HepG2 (cell line): ENCODE measurements at regions not wholly inside any gene's neighbourhood (a gene's known extent, or its start where the extent isn't known, plus 50 kb on each side); places are given as distances from the start of the nearest gene placed in this dataset.

Experiments used
- ATAC-seq: fragments of 200-7000 bp; cut with Tn5 transposase; 3 replicates; pipeline ENCODE4 v1.9.1; 2020; ENCODE audit warnings: mild to moderate bottlenecking, moderate library complexity
- BruUV-seq: library from RNA; stranded (reverse); fragments of 400-500 nt; replicated peaks from 2 replicates; lab custom pipeline; 2021; lab: Mats Ljungman, UMichigan
- CTCF ChIA-PET: fragments of 300-600 bp; formaldehyde crosslinking; extraction: SDS; loops from one replicate; lab custom pipeline; 2021; ENCODE audit warnings: low total read pairs, inconsistent platforms, low intra/inter-chr PET ratio; lab: Yijun Ruan, JAX
- POLR2A ChIA-PET: fragments of 350-600 bp; sonication (Branson Sonifier 250); formaldehyde crosslinking; loops from one replicate; lab custom pipeline; 2020; ENCODE audit warnings: antibody characterized with exemption, inconsistent platforms; lab: Yijun Ruan, JAX
- DNase-seq: peaks from one replicate; pipeline ENCODE4 v3.0.0-alpha.2; 2015; ENCODE audit warnings: low spot score
- FAIRE-seq: peaks from 3 replicates; lab custom pipeline; 2011; peaks lifted over from hg19 to GRCh38; lab: Jason Lieb, UNC
- H2AFZ ChIP-seq: one replicate; pipeline ENCODE4 v1.6.1; 2011; ENCODE audit warnings: low read length, inconsistent platforms
- H3K27ac ChIP-seq: fragments of 300-600 bp; 3 replicates; pipeline ENCODE4 v1.8.0; 2011; ENCODE audit warnings: mixed run types, mild to moderate bottlenecking, mixed read lengths, low read length, inconsistent platforms; ENCODE audit not compliant: insufficient read depth; ENCODE audit errors: extremely low read length
- H3K27me3 ChIP-seq, 2 experiments: fragments of 200-600 bp in 1 of 2; 2 replicates in 1 of 2; 3 replicates in 1 of 2; pipeline versions ENCODE4 v1.6.0 to v1.8.0; 2011; ENCODE audit warnings: low read length in 2 of 2, mild to moderate bottlenecking in 2 of 2, moderate library complexity in 2 of 2, inconsistent platforms in 1 of 2; ENCODE audit not compliant: insufficient read depth in 2 of 2, control insufficient read depth in 1 of 2
- H3K36me3 ChIP-seq, 2 experiments: fragments of 200-600 bp in 1 of 2; replicated peaks in 1 of 2; 2 replicates in 1 of 2; 3 replicates in 1 of 2; pipeline versions ENCODE4 v1.5.1 to v1.8.0; 2011; ENCODE audit warnings: low read length in 2 of 2, inconsistent platforms in 1 of 2; ENCODE audit not compliant: insufficient read depth in 2 of 2, control insufficient read depth in 1 of 2
- H3K4me1 ChIP-seq: 2 replicates; pipeline ENCODE4 v1.5.1; 2012; ENCODE audit warnings: low read length, inconsistent platforms; ENCODE audit not compliant: insufficient read depth
- H3K4me2 ChIP-seq: 2 replicates; pipeline ENCODE4 v1.6.0; 2011; ENCODE audit warnings: low read depth, low read length, inconsistent platforms
- H3K4me3 ChIP-seq, 3 experiments: fragments of 200-600 bp in 1 of 3; sonication (generic), shearing (Covaris generic) in 1 of 3; replicated peaks in 1 of 3; 2 replicates each; pipeline ENCODE4 v1.5.1; 2011 to 2016; ENCODE audit warnings: low read length in 3 of 3, inconsistent platforms in 2 of 3, low read depth in 2 of 3, mild to moderate bottlenecking in 2 of 3, control low read depth in 1 of 3, mixed read lengths in 1 of 3; ENCODE audit not compliant: insufficient read depth in 1 of 3
- H3K79me2 ChIP-seq: one replicate; pipeline ENCODE4 v1.6.1; 2011; ENCODE audit warnings: low read length, inconsistent platforms; ENCODE audit not compliant: insufficient read depth
- H3K9ac ChIP-seq: 2 replicates; pipeline ENCODE4 v1.6.0; 2011; ENCODE audit warnings: mild to moderate bottlenecking, low read depth, low read length, inconsistent platforms; ENCODE audit not compliant: insufficient read depth
- H3K9me3 ChIP-seq: 2 replicates; pipeline ENCODE4 v1.5.1; 2012; ENCODE audit warnings: mild to moderate bottlenecking, low read length
- H4K20me1 ChIP-seq: 2 replicates; pipeline ENCODE4 v1.6.0; 2011; ENCODE audit warnings: inconsistent platforms, mild to moderate bottlenecking, low read length, moderate library complexity; ENCODE audit not compliant: insufficient read depth
- ARID5B ChIP-seq: IDR thresholded peaks from 2 replicates; pipeline ENCODE4 v1.4.0; 2020; ENCODE audit warnings: mild to moderate bottlenecking, missing genetic modification reagents
- MIER3 ChIP-seq: IDR thresholded peaks from 2 replicates; pipeline ENCODE4 v1.6.1; 2016; ENCODE audit warnings: missing compliant biosample characterization, borderline replicate concordance
- NFKBIZ ChIP-seq: IDR thresholded peaks from 2 replicates; pipeline ENCODE4 v1.6.1; 2018; ENCODE audit warnings: missing genetic modification reagents, missing compliant biosample characterization
- NR2C2 ChIP-seq: sonication (generic); formaldehyde crosslinking; IDR thresholded peaks from 2 replicates; pipeline ENCODE4 v1.4.0; 2020; ENCODE audit warnings: missing genetic modification reagents, mild to moderate bottlenecking, moderate library complexity, borderline replicate concordance
- ZNF564 ChIP-seq: sonication (generic); formaldehyde crosslinking; IDR thresholded peaks from 2 replicates; pipeline ENCODE4 v1.8.1; 2023; ENCODE audit warnings: mild to moderate bottlenecking, missing genetic modification reagents
- WGBS: methylation state at CpG from one replicate; pipeline ENCODE4 v1.1.6; 2017; ENCODE audit warnings: low lambda C conversion rate; 5-methylcytosine and 5-hydroxymethylcytosine counted together
- in situ Hi-C: cut with HindIII; loops from 2 replicates; pipeline ENCODE4 v1.10.0; 2017; ENCODE audit warnings: low pct_unique_long_range_greater_than_20kb; ENCODE audit not compliant: extremely low pct_ligation_motif_present
- intact Hi-C: fragments of 100-400 bp; cut with micrococcal nuclease; formaldehyde crosslinking; loops from one replicate; pipeline ENCODE4 v1.10.0; 2022; ENCODE audit not compliant: unreplicated experiment

- TF ChIP-seq NFKBIZ: no peak
- TF ChIP-seq NR2C2 (CRISPR knock-in tag): no peak
- TF ChIP-seq ZNF564: no peak
- no peak for TF ChIP-seq MIER3 (CRISPR knock-in tag)
- no peak for TF ChIP-seq ARID5B (CRISPR knock-in tag)
- H3K79me2 ChIP-seq: no peaks in the 10 kb centered on the region
- no peaks in the 10 kb centered on the region for H3K27me3 ChIP-seq
- no peak overlapping the region for H2AFZ ChIP-seq
- intact Hi-C loops: no loop called here
- no CpG with 5 or more reads among the region's 1 CpG for WGBS
- no peak overlapping the region for H3K9ac ChIP-seq
- CTCF ChIA-PET: no interaction called here
- H3K27ac ChIP-seq: no peak overlapping the region
- DNase-seq (no peak), ATAC-seq (no peak), FAIRE-seq (no peak)
- POLR2A ChIA-PET: no interaction called here
- H3K4me1 ChIP-seq: no peaks in the 10 kb centered on the region
- no peaks in the 10 kb centered on the region for H4K20me1 ChIP-seq
- peaks cover 11% of the 10 kb centered on the region for H3K9me3 ChIP-seq
- no peak overlapping the region for H3K4me2 ChIP-seq
- in situ Hi-C loops: no loop called here
- no peak overlapping the region for H3K4me3 ChIP-seq
- BruUV-seq: no TSS peak
- H3K36me3 ChIP-seq: no peaks in the 10 kb centered on the region
Measured at GRCh38 chr12:89091293-89091841, 260.9 kb downstream of the DUSP6 start.
